GM23338 (cell line): ENCODE measurements at regions not wholly inside any gene's neighbourhood (a gene's known extent, or its start where the extent isn't known, plus 50 kb on each side); places are given as distances from the start of the nearest gene placed in this dataset.

Experiments
- ATAC-seq: fragments of 200-7000 bp; cut with Tn5 transposase; 3 replicates; pipeline ENCODE4 v1.9.1; 2020
- DNase-seq: peaks from one replicate; pipeline ENCODE4 v3.0.0-alpha.2; 2015; ENCODE audit warnings: low spot score
- H2AFZ ChIP-seq: fragments of 200-600 bp; sonication (generic); 2 replicates; pipeline ENCODE4 v1.8.0; 2016; ENCODE audit warnings: antibody characterized with exemption, mild to moderate bottlenecking, moderate library complexity
- H3F3A ChIP-seq: fragments of 200-600 bp; sonication (generic); replicated peaks from 2 replicates; pipeline ENCODE4 v1.8.0; 2017; ENCODE audit warnings: antibody characterized with exemption, mixed run types, low read depth
- H3K27ac ChIP-seq: fragments of 200-600 bp; sonication (generic); 2 replicates; pipeline ENCODE4 v1.6.1; 2016; ENCODE audit warnings: low read depth
- H3K27me3 ChIP-seq: fragments of 200-600 bp; sonication (generic); 2 replicates; pipeline ENCODE4 v1.8.0; 2016; ENCODE audit warnings: mild to moderate bottlenecking, mixed run types, moderate library complexity; ENCODE audit not compliant: insufficient read depth
- H3K36me3 ChIP-seq: fragments of 200-600 bp; sonication (generic); 2 replicates; pipeline ENCODE4 v1.8.0; 2016; ENCODE audit warnings: mild to moderate bottlenecking; ENCODE audit not compliant: insufficient read depth
- H3K4me1 ChIP-seq: fragments of 200-600 bp; sonication (generic); 2 replicates; pipeline ENCODE4 v1.8.0; 2016; ENCODE audit warnings: mild to moderate bottlenecking, moderate library complexity; ENCODE audit not compliant: insufficient read depth
- H3K4me2 ChIP-seq: fragments of 200-600 bp; sonication (generic); 2 replicates; pipeline ENCODE4 v1.7.1; 2017; ENCODE audit warnings: mixed run types
- H3K4me3 ChIP-seq: fragments of 200-600 bp; sonication (generic); 2 replicates; pipeline ENCODE4 v1.6.1; 2016; ENCODE audit warnings: mixed run types
- H3K79me2 ChIP-seq: fragments of 200-600 bp; sonication (generic); replicated peaks from 2 replicates; pipeline ENCODE4 v1.8.0; 2017; ENCODE audit warnings: mild to moderate bottlenecking; ENCODE audit not compliant: insufficient read depth
- H3K9me2 ChIP-seq: fragments of 200-600 bp; sonication (generic); 2 replicates; pipeline ENCODE4 v1.8.0; 2017; ENCODE audit not compliant: insufficient read depth
- H4K20me1 ChIP-seq: fragments of 200-600 bp; sonication (generic); replicated peaks from 2 replicates; pipeline ENCODE4 v1.8.0; 2017; ENCODE audit warnings: mild to moderate bottlenecking; ENCODE audit not compliant: insufficient read depth
- H3K27ac Mint-ChIP-seq: 2 replicates; pipeline ENCODE4 v1.8.0; 2020; ENCODE audit warnings: inconsistent platforms, mild to moderate bottlenecking, moderate library complexity, mixed read lengths
- H3K27me3 Mint-ChIP-seq: 3 replicates; pipeline ENCODE4 v1.8.0; 2022; ENCODE audit warnings: low read depth, mild to moderate bottlenecking, moderate library complexity, mixed read lengths, inconsistent platforms; ENCODE audit not compliant: insufficient read depth, poor library complexity
- H3K36me3 Mint-ChIP-seq: 3 replicates; pipeline ENCODE4 v1.8.0; 2021; ENCODE audit warnings: low read depth, mild to moderate bottlenecking, inconsistent platforms, moderate library complexity, mixed read lengths
- H3K4me1 Mint-ChIP-seq: 3 replicates; pipeline ENCODE4 v1.8.0; 2020; ENCODE audit warnings: mild to moderate bottlenecking, inconsistent platforms, mixed read lengths
- H3K4me3 Mint-ChIP-seq: 3 replicates; pipeline ENCODE4 v1.8.0; 2021; ENCODE audit warnings: moderate library complexity, mild to moderate bottlenecking, inconsistent platforms, mixed read lengths
- H3K9me3 Mint-ChIP-seq: 3 replicates; pipeline ENCODE4 v1.8.0; 2020; ENCODE audit warnings: moderate library complexity, mild to moderate bottlenecking, inconsistent platforms, mixed read lengths
- CREB1 ChIP-seq: fragments of 250-450 bp; sonication (Bioruptor Pico); IDR thresholded peaks from 2 replicates; pipeline ENCODE4 v1.5.0; 2020; ENCODE audit warnings: low read depth, mild to moderate bottlenecking, moderate library complexity
- ETS1 ChIP-seq: IDR thresholded peaks from 2 replicates; pipeline ENCODE4 v1.6.1; 2016; ENCODE audit warnings: antibody characterized with exemption
- EZH2 ChIP-seq: fragments of 200-600 bp; sonication (generic); IDR thresholded peaks from one replicate; pipeline ENCODE4 v1.8.0; 2017; ENCODE audit warnings: antibody characterized with exemption, mild to moderate bottlenecking, low read depth; ENCODE audit not compliant: unreplicated experiment
- REST ChIP-seq: IDR thresholded peaks from one replicate; pipeline ENCODE4 v1.6.1; 2018; ENCODE audit warnings: antibody characterized with exemption; ENCODE audit not compliant: unreplicated experiment
- STAT1 ChIP-seq: IDR thresholded peaks from one replicate; pipeline ENCODE4 v1.6.1; 2016; ENCODE audit warnings: antibody characterized with exemption; ENCODE audit not compliant: unreplicated experiment
- ZNF331 ChIP-seq: fragments of 250-450 bp; sonication (Bioruptor Pico); IDR thresholded peaks from 2 replicates; pipeline ENCODE4 v1.5.0; 2020; ENCODE audit warnings: low read depth, mild to moderate bottlenecking, moderate library complexity

DNA sequence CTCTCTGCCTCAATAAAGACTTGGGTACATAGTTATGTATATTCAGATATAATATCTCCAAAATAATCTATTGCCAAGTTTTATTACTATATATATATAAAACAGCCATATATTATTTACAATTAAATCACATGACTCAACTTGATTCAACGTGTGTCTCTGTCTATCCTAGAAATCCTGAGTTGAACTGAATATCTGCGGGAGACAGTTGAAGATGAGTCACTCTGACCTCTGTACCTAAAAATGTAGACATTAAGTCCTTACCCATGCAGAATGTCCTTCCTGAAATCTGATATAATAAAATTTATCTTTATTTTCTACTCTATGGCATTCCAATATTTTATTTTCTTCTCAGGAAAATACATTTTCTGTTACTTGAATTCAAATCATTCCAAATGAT is 218.2 kb upstream of the PRDM9 start:
- no peaks in the 10 kb centered on the region for H3K27me3 ChIP-seq
- peaks cover 4% of the 10 kb centered on the region; the same call in 1 of the 2 replicates for H3K9me2 ChIP-seq
- no peak overlapping the region for H3K4me3 ChIP-seq
- no peak for ATAC-seq
- Mint-ChIP-seq H3K27me3 (no peaks in the 10 kb centered on the region), H3K9me3 (peaks cover 4% of the 10 kb centered on the region; the same call in 1 of the 3 replicates), H3K36me3 (no peaks in the 10 kb centered on the region), H3K27ac (no peak overlapping the region), H3K4me3 (no peak overlapping the region), H3K4me1 (no peaks in the 10 kb centered on the region)
- no peaks in the 10 kb centered on the region for H3F3A ChIP-seq
- no peaks in the 10 kb centered on the region for H3K79me2 ChIP-seq
- H3K4me1 ChIP-seq: no peaks in the 10 kb centered on the region
- DNase-seq: no peak
- H3K4me2 ChIP-seq: no peak overlapping the region
- no peaks in the 10 kb centered on the region for H3K36me3 ChIP-seq
- TF ChIP-seq ETS1 (no peak), REST (no peak)
- H3K27ac ChIP-seq: no peak overlapping the region
- no peaks in the 10 kb centered on the region for H4K20me1 ChIP-seq
- H2AFZ ChIP-seq: no peak overlapping the region

DNA sequence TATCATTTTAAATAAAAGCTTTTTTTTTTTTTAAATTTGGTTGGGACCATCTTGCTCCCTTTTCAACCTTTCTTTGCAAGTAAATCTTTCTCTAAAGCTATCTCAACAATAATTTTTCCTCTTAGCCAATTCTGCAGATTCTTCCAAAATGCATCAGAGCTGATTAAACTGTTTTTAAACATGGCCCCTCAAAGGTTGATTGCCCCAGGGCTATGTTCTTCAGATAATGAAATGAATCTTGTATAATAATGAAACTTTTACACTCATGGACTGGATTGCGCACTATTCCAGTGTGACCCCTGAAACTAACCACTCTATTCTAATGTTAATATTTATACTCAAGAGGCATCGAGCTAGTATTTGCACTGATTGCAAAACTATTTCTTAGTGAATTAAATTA is 222.8 kb upstream of the PRDM9 start:
- no peak overlapping the region for H3K27ac Mint-ChIP-seq
- H3K27me3 ChIP-seq: no peaks in the 10 kb centered on the region
- no peak overlapping the region for H3K4me3 Mint-ChIP-seq
- no peaks in the 10 kb centered on the region for H3F3A ChIP-seq
- H3K36me3 ChIP-seq: no peaks in the 10 kb centered on the region
- no peaks in the 10 kb centered on the region for H3K79me2 ChIP-seq
- peaks cover 2% of the 10 kb centered on the region for H3K27me3 Mint-ChIP-seq
- H3K27ac ChIP-seq: no peak overlapping the region
- H2AFZ ChIP-seq: no peak overlapping the region
- TF ChIP-seq ETS1 (no peak), STAT1 (no peak), ZNF331 (CRISPR knock-in tag) (no peak), EZH2 (no peak), CREB1 (CRISPR knock-in tag) (no peak)
- H3K36me3 Mint-ChIP-seq: no peaks in the 10 kb centered on the region
- H4K20me1 ChIP-seq: no peaks in the 10 kb centered on the region
- ATAC-seq (no peak), DNase-seq (no peak)
- no peak overlapping the region for H3K4me3 ChIP-seq
- no peaks in the 10 kb centered on the region for H3K9me2 ChIP-seq
- H3K4me2 ChIP-seq: no peak overlapping the region
- H3K4me1 Mint-ChIP-seq: no peaks in the 10 kb centered on the region
- H3K9me3 Mint-ChIP-seq: no peaks in the 10 kb centered on the region
- H3K4me1 ChIP-seq: no peaks in the 10 kb centered on the region
